B cell (primary cell): ENCODE measurements at regions not wholly inside any gene's neighbourhood (a gene's known extent, or its start where the extent isn't known, plus 50 kb on each side); places are given as distances from the start of the nearest gene placed in this dataset.

Experiments used
- ATAC-seq: fragments of 200-7000 bp; cut with Tn5 transposase; one replicate; pipeline ENCODE4 v1.10.0; 2021; ENCODE audit warnings: low read depth, mild to moderate bottlenecking, moderate number of reproducible peaks, moderate library complexity
- CTCF ChIA-PET: fragments of 350-600 bp; sonication (Branson Sonifier 250); formaldehyde crosslinking; loops from one replicate; lab custom pipeline; 2021; ENCODE audit warnings: antibody characterized with exemption, inconsistent platforms; lab: Charles Lee
- POLR2A ChIA-PET: fragments of 350-600 bp; sonication (Branson Sonifier 250); formaldehyde crosslinking; loops from one replicate; lab custom pipeline; 2021; ENCODE audit warnings: antibody characterized with exemption; lab: Charles Lee
- DNase-seq: peaks from one replicate; pipeline ENCODE4 v3.0.0; 2013
- H2AFZ ChIP-seq: 2 replicates; pipeline ENCODE4 v1.6.1; 2012; ENCODE audit warnings: mild to moderate bottlenecking, low read depth, low read length; ENCODE audit not compliant: insufficient read depth, poor library complexity, severe bottlenecking
- H3K27ac ChIP-seq, 2 donors: 1 replicate in 1 of 2; 2 replicates in 1 of 2; pipeline ENCODE4 v1.5.1; 2012 to 2013; ENCODE audit warnings: low read length in 2 of 2, mild to moderate bottlenecking in 2 of 2, moderate library complexity in 1 of 2
- H3K27me3 ChIP-seq, 4 experiments: fragments of 200-600 bp in 1 of 4; sonication (generic) in 1 of 4; replicated peaks in 1 of 4; 1 replicate in 2 of 4; 2 replicates in 2 of 4; pipeline versions ENCODE4 v1.6.1 to v1.7.0; 2013 to 2016; ENCODE audit warnings: low read length in 3 of 4, mild to moderate bottlenecking in 2 of 4, mixed read lengths in 1 of 4, moderate library complexity in 1 of 4; ENCODE audit not compliant: insufficient read depth in 4 of 4, control insufficient read depth in 3 of 4; ENCODE audit errors: control extremely low read depth in 1 of 4
- H3K36me3 ChIP-seq, 2 experiments: replicated peaks in 1 of 2; 1 replicate in 1 of 2; 2 replicates in 1 of 2; pipeline versions ENCODE4 v1.6.1 to v1.7.1; 2013; ENCODE audit warnings: low read length in 1 of 2; ENCODE audit not compliant: insufficient read depth in 2 of 2, control insufficient read depth in 1 of 2; ENCODE audit errors: control extremely low read depth in 1 of 2, extremely low read depth in 1 of 2
- H3K4me1 ChIP-seq, 2 donors: fragments of 200-600 bp in 1 of 2; sonication (generic) in 1 of 2; 1 replicate in 1 of 2; 2 replicates in 1 of 2; pipeline versions ENCODE4 v1.5.1 to v1.6.1; 2013 to 2017; ENCODE audit warnings: low read length in 2 of 2; ENCODE audit not compliant: control insufficient read depth in 2 of 2, insufficient read depth in 2 of 2
- H3K4me2 ChIP-seq: replicated peaks from 2 replicates; pipeline ENCODE3; 2012; ENCODE audit warnings: mild to moderate bottlenecking, low read depth, low read length; ENCODE audit not compliant: poor library complexity, severe bottlenecking
- H3K4me3 ChIP-seq, 5 experiments: fragments of 200-600 bp in 1 of 5; sonication (generic) in 1 of 5; 1 replicate in 3 of 5; 2 replicates in 2 of 5; pipeline versions ENCODE4 v1.5.1 to v1.7.0; 2011 to 2016; ENCODE audit warnings: low read length in 4 of 5, mild to moderate bottlenecking in 4 of 5, low read depth in 2 of 5, control low read depth in 1 of 5, moderate library complexity in 1 of 5; ENCODE audit not compliant: insufficient read depth in 1 of 5; ENCODE audit errors: control extremely low read depth in 1 of 5, extremely low read depth in 1 of 5
- H3K79me2 ChIP-seq: fragments of 200-600 bp; sonication (generic); one replicate; pipeline ENCODE4 v1.6.0; 2016; ENCODE audit warnings: low read length; ENCODE audit not compliant: control insufficient read depth, insufficient read depth
- H3K9ac ChIP-seq: fragments of 200-600 bp; sonication (generic); 2 replicates; pipeline ENCODE4 v1.6.1; 2017; ENCODE audit warnings: mild to moderate bottlenecking, low read length, moderate library complexity
- H3K9me3 ChIP-seq, 3 donors: one replicate each; pipeline versions ENCODE4 v1.6.1 to v1.7.1; 2013; ENCODE audit warnings: low read length in 2 of 3; ENCODE audit not compliant: control insufficient read depth in 2 of 3, insufficient read depth in 1 of 3; ENCODE audit errors: control extremely low read depth in 1 of 3
- H4K20me1 ChIP-seq: 2 replicates; pipeline ENCODE4 v1.6.0; 2012; ENCODE audit warnings: mild to moderate bottlenecking, low read length; ENCODE audit not compliant: insufficient read depth, control insufficient read depth, poor library complexity, severe bottlenecking
- H3K27ac Mint-ChIP-seq: one replicate; pipeline ENCODE4 v1.8.0; 2021; ENCODE audit warnings: mixed read lengths
- H3K27me3 Mint-ChIP-seq: one replicate; pipeline ENCODE4 v1.8.0; 2021; ENCODE audit warnings: mixed read lengths
- H3K4me1 Mint-ChIP-seq: one replicate; pipeline ENCODE4 v1.8.0; 2021; ENCODE audit warnings: mixed read lengths
- H3K4me3 Mint-ChIP-seq: one replicate; pipeline ENCODE4 v1.8.0; 2021; ENCODE audit warnings: mixed read lengths
- H3K9me3 Mint-ChIP-seq: one replicate; pipeline ENCODE4 v1.8.0; 2022; ENCODE audit warnings: mixed read lengths; ENCODE audit not compliant: insufficient read depth
- CTCF ChIP-seq: fragments of 200-600 bp; IDR thresholded peaks from one replicate; pipeline ENCODE4 v1.8.0; 2022; ENCODE audit warnings: antibody characterized with exemption, mild to moderate bottlenecking
- EZH2 ChIP-seq: IDR thresholded peaks from 2 replicates; pipeline ENCODE4 v1.6.1; 2012; ENCODE audit warnings: borderline replicate concordance, low read depth, mild to moderate bottlenecking, moderate library complexity, low read length; ENCODE audit not compliant: insufficient read depth, poor library complexity, severe bottlenecking
- WGBS: methylation state at CpG from one replicate; pipeline ENCODE4 v1.1.5; 2013; ENCODE audit warnings: missing lambda C conversion rate; ENCODE audit not compliant: insufficient coverage; 5-methylcytosine and 5-hydroxymethylcytosine counted together
- intact Hi-C: fragments of 100-400 bp; cut with micrococcal nuclease; formaldehyde crosslinking; loops from one replicate; pipeline ENCODE4 v1.10.0; 2022

GRCh38 chr3:159280386-159281191 lies 478.7 kb downstream of the MFSD1 start:
- Histone ChIP-seq H3K4me3 (no peak overlapping the region), H3K27me3 (no peaks in the 10 kb centered on the region), H2AFZ (no peak overlapping the region), H3K4me1 (no peaks in the 10 kb centered on the region), H3K9me3 (no peaks in the 10 kb centered on the region), H3K4me2 (no peak overlapping the region), H3K27ac (no peak overlapping the region), H3K79me2 (no peaks in the 10 kb centered on the region), H3K9ac (no peak overlapping the region), H3K36me3 (no peaks in the 10 kb centered on the region), H4K20me1 (no peaks in the 10 kb centered on the region)
- POLR2A ChIA-PET = no interaction called here
- no peaks in the 10 kb centered on the region for H3K4me1 Mint-ChIP-seq
- intact Hi-C loops = no loop called here
- H3K27me3 Mint-ChIP-seq = peaks cover 3% of the 10 kb centered on the region
- H3K27ac Mint-ChIP-seq = no peak overlapping the region
- DNase-seq (no peak), ATAC-seq (no peak)
- TF ChIP-seq CTCF (no peak), EZH2 (no peak)
- H3K4me3 Mint-ChIP-seq = no peak overlapping the region
- H3K9me3 Mint-ChIP-seq = no peaks in the 10 kb centered on the region
- 83% methylated on average over 1 of the region's 10 CpGs for WGBS
- CTCF ChIA-PET = no interaction called here

GRCh38 chr3:159293493-159293892 lies 491.6 kb downstream of the MFSD1 start:
- Histone ChIP-seq H3K36me3 (no peaks in the 10 kb centered on the region), H3K27me3 (peaks cover 0 to 5% (median 0%) of the 10 kb centered on the region in 4 experiments), H3K4me3 (no peak overlapping the region), H3K4me1 (no peaks in the 10 kb centered on the region), H2AFZ (no peak overlapping the region), H3K79me2 (no peaks in the 10 kb centered on the region), H3K9ac (no peak overlapping the region), H3K27ac (no peak overlapping the region), H4K20me1 (no peaks in the 10 kb centered on the region), H3K4me2 (no peak overlapping the region), H3K9me3 (no peaks in the 10 kb centered on the region)
- no peak overlapping the region for H3K4me3 Mint-ChIP-seq
- ChIA-PET CTCF (no interaction called here), POLR2A (no interaction called here)
- ATAC-seq = no peak
- intact Hi-C loops = no loop called here
- WGBS = no CpG with 5 or more reads among the region's 1 CpG
- DNase-seq = no peak
- H3K9me3 Mint-ChIP-seq = no peaks in the 10 kb centered on the region
- no peak overlapping the region for H3K27ac Mint-ChIP-seq
- TF ChIP-seq EZH2 (no peak), CTCF (no peak)
- H3K4me1 Mint-ChIP-seq = no peaks in the 10 kb centered on the region
- peaks cover 13% of the 10 kb centered on the region for H3K27me3 Mint-ChIP-seq
